Ovary (tissue), 7 donors: ENCODE measurements at regions not wholly inside any gene's neighbourhood (a gene's known extent, or its start where the extent isn't known, plus 50 kb on each side); places are given as distances from the start of the nearest gene placed in this dataset.

Experiments
- DNase-seq, 5 donors: peaks; one replicate each; pipeline ENCODE4 v3.0.0-alpha.2; 2019 to 2020
- H3K27ac ChIP-seq, 2 donors: fragments of 200-600 bp; one replicate each; pipeline versions ENCODE4 v1.5.1 to v1.8.0; 2019 to 2022
- H3K27me3 ChIP-seq: fragments of 200-600 bp; one replicate; pipeline ENCODE4 v1.8.0; 2022
- H3K36me3 ChIP-seq: fragments of 200-600 bp; sonication (generic); one replicate; pipeline ENCODE4 v1.5.1; 2019
- H3K4me1 ChIP-seq: one replicate; pipeline ENCODE4 v1.8.1; 2013; ENCODE audit warnings: mild to moderate bottlenecking, moderate library complexity; ENCODE audit not compliant: insufficient read depth
- H3K4me3 ChIP-seq: fragments of 200-600 bp; sonication (generic); one replicate; pipeline ENCODE4 v1.5.1; 2017
- H3K9me3 ChIP-seq, 2 donors: fragments of 200-600 bp in 1 of 2; sonication (generic) in 1 of 2; one replicate each; pipeline versions ENCODE4 v1.5.1 to v1.8.1; 2013 to 2019; ENCODE audit warnings: mild to moderate bottlenecking in 1 of 2, moderate library complexity in 1 of 2
- CTCF ChIP-seq, 3 donors: fragments of 450-650 bp in 2 of 3; fragments of 200-600 bp in 1 of 3; IDR thresholded peaks; one replicate each; pipeline versions ENCODE4 v1.5.1 to v1.8.0; 2016 to 2022; ENCODE audit warnings: antibody characterized with exemption in 3 of 3, mild to moderate bottlenecking in 1 of 3
- EP300 ChIP-seq: sonication (generic); formaldehyde crosslinking; IDR thresholded peaks from one replicate; pipeline ENCODE4 v1.6.1; 2017; ENCODE audit warnings: antibody characterized with exemption
- POLR2A ChIP-seq: fragments of 450-650 bp; IDR thresholded peaks from one replicate; pipeline ENCODE4 v1.6.1; 2017; ENCODE audit warnings: antibody characterized with exemption, mild to moderate bottlenecking, moderate library complexity
- WGBS, 3 donors: extraction: QIAGEN DNeasy Blood & Tissue Kit in 1 of 3; methylation state at CpG; one replicate each; pipeline versions ENCODE4 v1.1.5 to v1.1.7; 2013 to 2017; 5-methylcytosine and 5-hydroxymethylcytosine counted together
- intact Hi-C, 4 donors: fragments of 100-400 bp; cut with DNase I; formaldehyde crosslinking; loops; one replicate each; pipeline versions ENCODE4 v1.11.0 to v1.15.1; 2022 to 2023
- donor health status: DM: no; HTN: no; CAD: no; lungs with moderate emphysema.
- donor health status: DM: no; HTN: no; CAD: no.
- donor health status: Bipolar disorder and iron deficiency.
- donor health status: DM: no; HTN: no; CAD: no.
- donor health status: DM: yes; HTN: yes; CAD: no.

GRCh38 chr2:12514631-12515437 lies 201.9 kb upstream of the TRIB2 start:
- DNase-seq = no peak
- H3K9me3 ChIP-seq = no peaks in the 10 kb centered on the region
- intact Hi-C loops = no loop called here
- 91 to 92% (median 91%) methylated on average over 9 of the region's 9 CpGs for WGBS, 3 donors
- no peak overlapping the region for H3K4me3 ChIP-seq
- H3K27me3 ChIP-seq = no peaks in the 10 kb centered on the region
- no peak overlapping the region for H3K27ac ChIP-seq
- H3K4me1 ChIP-seq = no peaks in the 10 kb centered on the region
- H3K36me3 ChIP-seq = no peaks in the 10 kb centered on the region
- no peak for TF ChIP-seq EP300
- TF ChIP-seq POLR2A = no peak
- TF ChIP-seq CTCF (IDR thresholded peaks at IDR 0.05) = no peak

- DNase-seq = no peak
- H3K4me1 ChIP-seq = no peaks in the 10 kb centered on the region
- no peak overlapping the region for H3K4me3 ChIP-seq
- H3K36me3 ChIP-seq = no peaks in the 10 kb centered on the region
- WGBS, 3 donors = 95 to 98% (median 96%) methylated on average over 1 of the region's 1 CpG
- H3K27me3 ChIP-seq = no peaks in the 10 kb centered on the region
- no peak overlapping the region for H3K27ac ChIP-seq
- no peaks in the 10 kb centered on the region for H3K9me3 ChIP-seq
- TF ChIP-seq POLR2A (no peak), EP300 (no peak), CTCF (IDR thresholded peaks at IDR 0.05) (no peak)
- intact Hi-C loops = no loop called here
These were observed 200.9 kb upstream of the TRIB2 start for GRCh38 chr2:12515871-12516270.

- no peak for DNase-seq
- no peak overlapping the region for H3K27ac ChIP-seq
- peaks cover 3% of the 10 kb centered on the region for H3K4me1 ChIP-seq
- H3K4me3 ChIP-seq = no peak overlapping the region
- TF ChIP-seq EP300 = no peak
- no peak for TF ChIP-seq POLR2A
- no peak for TF ChIP-seq CTCF (IDR thresholded peaks at IDR 0.05)
- 18 to 31% (median 28%) methylated on average over 1 of the region's 1 CpG for WGBS, 3 donors
- no peaks in the 10 kb centered on the region for H3K36me3 ChIP-seq
- intact Hi-C loops = no loop called here
- no peaks in the 10 kb centered on the region for H3K27me3 ChIP-seq
- H3K9me3 ChIP-seq = no peaks in the 10 kb centered on the region
These were observed 183.3 kb upstream of the TRIB2 start for GRCh38 chr2:12533337-12534005.

GRCh38 chr2:12534646-12535263 lies 182.0 kb upstream of the TRIB2 start:
- TF ChIP-seq EP300 (no peak), POLR2A (no peak), CTCF (IDR thresholded peaks at IDR 0.05) (no peak)
- H3K9me3 ChIP-seq = no peaks in the 10 kb centered on the region
- DNase-seq = no peak
- no peaks in the 10 kb centered on the region for H3K27me3 ChIP-seq
- intact Hi-C loops = no loop called here
- peaks cover 3% of the 10 kb centered on the region for H3K4me1 ChIP-seq
- no peaks in the 10 kb centered on the region for H3K36me3 ChIP-seq
- H3K27ac ChIP-seq = no peak overlapping the region
- no peak overlapping the region for H3K4me3 ChIP-seq
- 12 to 17% (median 16%) methylated on average over 3 of the region's 3 CpGs for WGBS, 3 donors
